Kidney epithelial cell (primary cell): ENCODE measurements at regions not wholly inside any gene's neighbourhood (a gene's known extent, or its start where the extent isn't known, plus 50 kb on each side); places are given as distances from the start of the nearest gene placed in this dataset.

Experiments used
- DNase-seq: peaks from one replicate; pipeline ENCODE4 v3.0.0-alpha.2; 2010; ENCODE audit warnings: low read depth
- H3K27me3 ChIP-seq: 2 replicates; pipeline ENCODE4 v1.6.0; 2011; ENCODE audit warnings: low read length; ENCODE audit not compliant: control insufficient read depth, insufficient read depth
- H3K36me3 ChIP-seq: 2 replicates; pipeline ENCODE4 v1.5.1; 2011; ENCODE audit warnings: low read length; ENCODE audit not compliant: control insufficient read depth, insufficient read depth
- H3K4me3 ChIP-seq: 2 replicates; pipeline ENCODE4 v1.5.1; 2011; ENCODE audit warnings: low read depth, mild to moderate bottlenecking, control low read depth, low read length
- TF ChIP-seq, protein P1 (sequence below): IDR thresholded peaks from 2 replicates; pipeline ENCODE4 v1.5.1; 2011; ENCODE audit warnings: mild to moderate bottlenecking, moderate library complexity, low read length, control low read depth, inconsistent platforms; ENCODE audit not compliant: insufficient read depth, poor library complexity, severe bottlenecking

DNA sequence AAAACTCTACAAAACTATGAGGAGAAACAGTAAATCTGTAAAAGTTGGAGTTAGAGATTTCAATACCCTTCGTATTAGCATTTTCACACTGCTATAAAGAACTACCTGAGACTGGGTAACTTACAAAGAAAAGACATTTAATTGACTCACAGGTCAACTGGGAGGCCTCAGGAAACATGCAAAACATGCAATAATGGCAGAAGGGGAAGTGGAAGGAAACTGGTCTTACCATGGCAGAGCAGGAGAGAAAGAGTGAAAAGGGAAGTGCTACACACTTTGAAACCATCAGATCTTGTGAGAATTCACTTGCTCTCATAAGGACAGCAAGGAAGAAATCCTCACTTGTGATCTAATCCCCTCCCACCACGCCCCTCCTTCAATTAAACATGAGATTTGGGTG is 949.9 kb downstream of the TECRL start:
- TF ChIP-seq, protein P1, sequence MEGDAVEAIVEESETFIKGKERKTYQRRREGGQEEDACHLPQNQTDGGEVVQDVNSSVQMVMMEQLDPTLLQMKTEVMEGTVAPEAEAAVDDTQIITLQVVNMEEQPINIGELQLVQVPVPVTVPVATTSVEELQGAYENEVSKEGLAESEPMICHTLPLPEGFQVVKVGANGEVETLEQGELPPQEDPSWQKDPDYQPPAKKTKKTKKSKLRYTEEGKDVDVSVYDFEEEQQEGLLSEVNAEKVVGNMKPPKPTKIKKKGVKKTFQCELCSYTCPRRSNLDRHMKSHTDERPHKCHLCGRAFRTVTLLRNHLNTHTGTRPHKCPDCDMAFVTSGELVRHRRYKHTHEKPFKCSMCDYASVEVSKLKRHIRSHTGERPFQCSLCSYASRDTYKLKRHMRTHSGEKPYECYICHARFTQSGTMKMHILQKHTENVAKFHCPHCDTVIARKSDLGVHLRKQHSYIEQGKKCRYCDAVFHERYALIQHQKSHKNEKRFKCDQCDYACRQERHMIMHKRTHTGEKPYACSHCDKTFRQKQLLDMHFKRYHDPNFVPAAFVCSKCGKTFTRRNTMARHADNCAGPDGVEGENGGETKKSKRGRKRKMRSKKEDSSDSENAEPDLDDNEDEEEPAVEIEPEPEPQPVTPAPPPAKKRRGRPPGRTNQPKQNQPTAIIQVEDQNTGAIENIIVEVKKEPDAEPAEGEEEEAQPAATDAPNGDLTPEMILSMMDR = no peak
- DNase-seq = no peak
- no peaks in the 10 kb centered on the region for H3K36me3 ChIP-seq
- no peak overlapping the region for H3K4me3 ChIP-seq
- no peaks in the 10 kb centered on the region for H3K27me3 ChIP-seq

DNA sequence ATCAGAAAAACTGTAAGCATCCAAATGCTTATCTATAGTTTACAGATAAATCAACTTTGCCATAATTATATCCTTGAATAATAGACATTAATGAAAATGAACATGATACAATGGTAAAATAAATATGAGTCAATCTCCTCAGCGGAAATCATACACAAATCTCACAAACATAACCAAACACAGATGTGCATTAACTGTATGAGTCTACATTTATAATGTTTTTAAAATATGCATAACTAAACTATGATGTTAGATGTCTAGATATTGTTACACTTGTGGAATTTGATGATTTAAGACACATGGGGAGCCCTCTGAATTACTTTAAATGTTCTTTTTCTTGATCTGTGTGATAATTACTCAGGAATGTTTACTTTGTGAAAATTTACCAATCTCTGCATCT is 951.2 kb downstream of the TECRL start:
- Histone ChIP-seq H3K27me3 (no peaks in the 10 kb centered on the region), H3K4me3 (no peak overlapping the region), H3K36me3 (no peaks in the 10 kb centered on the region)
- TF ChIP-seq, protein P1 = no peak
- no peak for DNase-seq

DNA sequence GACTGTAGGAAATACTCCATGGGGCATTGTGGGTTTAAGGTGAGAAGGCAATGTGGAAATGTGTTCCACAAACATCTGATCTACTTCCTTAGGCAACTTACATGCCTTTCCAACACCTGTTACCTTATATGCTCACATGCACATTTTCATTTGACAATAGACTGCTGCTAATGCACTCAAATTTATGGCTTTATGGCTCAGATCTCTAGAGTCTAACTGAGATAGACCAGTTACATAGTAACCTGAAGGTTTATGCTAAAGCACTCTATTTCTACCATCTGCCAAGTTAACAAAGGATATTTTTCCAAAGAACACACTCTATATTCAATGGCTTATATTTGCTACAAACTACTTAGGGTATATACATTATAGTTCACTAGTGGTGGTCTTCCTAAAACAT is 969.0 kb downstream of the TECRL start:
- DNase-seq = no peak
- H3K4me3 ChIP-seq = no peak overlapping the region
- TF ChIP-seq, protein P1 = no peak
- H3K36me3 ChIP-seq = no peaks in the 10 kb centered on the region
- H3K27me3 ChIP-seq = no peaks in the 10 kb centered on the region

DNA sequence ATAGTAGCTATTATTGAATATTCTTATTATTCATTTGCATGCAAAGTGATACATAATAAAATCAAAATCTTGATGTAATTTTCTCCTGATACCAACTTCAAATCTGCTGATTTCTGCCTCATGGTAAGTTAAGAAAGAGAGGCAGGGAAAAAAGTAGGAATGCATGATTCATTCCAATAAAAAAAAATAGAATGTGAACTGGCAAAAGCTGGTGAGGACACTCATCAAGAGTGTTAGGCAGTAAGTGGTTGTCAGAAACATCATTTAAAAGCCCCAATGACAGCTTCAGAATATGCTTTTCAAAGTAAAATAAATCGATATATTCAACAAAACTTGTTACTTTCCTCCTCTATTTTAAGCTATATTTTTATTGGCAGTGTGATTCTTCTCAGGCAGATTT is 979.1 kb downstream of the TECRL start:
- TF ChIP-seq, protein P1 = no peak
- Histone ChIP-seq H3K27me3 (no peaks in the 10 kb centered on the region), H3K36me3 (no peaks in the 10 kb centered on the region), H3K4me3 (no peak overlapping the region)
- DNase-seq = no peak

DNA sequence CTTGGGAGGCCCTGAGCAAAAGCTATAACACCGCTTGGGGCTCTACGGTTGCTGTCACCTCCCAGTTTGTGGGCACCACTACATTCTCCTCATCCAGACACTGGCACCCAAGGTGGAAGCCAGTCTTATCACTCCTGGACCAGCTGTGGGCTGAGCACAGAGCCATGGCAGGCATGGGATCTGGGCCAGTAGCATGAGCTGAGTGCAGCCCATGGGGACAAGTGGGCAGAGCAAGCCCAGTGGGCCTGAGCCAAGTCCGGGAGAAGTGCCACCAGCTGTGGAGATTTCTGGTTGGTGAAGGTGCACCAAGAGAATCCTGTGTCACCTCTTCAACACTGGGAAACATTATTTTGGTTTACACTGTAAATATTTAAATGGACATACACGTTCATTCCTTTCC is 1013.0 kb downstream of the TECRL start:
- no peaks in the 10 kb centered on the region for H3K36me3 ChIP-seq
- no peaks in the 10 kb centered on the region for H3K27me3 ChIP-seq
- TF ChIP-seq, protein P1 = no peak

DNA sequence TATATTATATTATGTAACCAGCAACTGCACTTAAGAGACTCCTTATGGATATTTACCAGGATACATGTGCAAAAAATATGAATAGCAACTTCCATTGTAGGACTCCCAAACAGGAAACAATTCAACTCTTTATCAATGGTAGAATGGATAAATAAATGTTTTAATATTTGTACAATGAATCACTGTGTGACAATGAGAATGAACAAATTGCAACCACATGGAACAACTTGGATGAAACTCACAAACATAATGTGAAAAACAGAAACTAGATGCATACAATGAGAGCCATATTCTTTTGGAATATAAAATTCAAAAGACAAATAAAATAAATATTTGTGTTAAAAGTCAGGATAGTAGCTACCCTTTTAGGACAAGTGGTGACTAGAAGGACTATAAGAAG is 1015.7 kb downstream of the TECRL start:
- TF ChIP-seq, protein P1 = no peak
- no peaks in the 10 kb centered on the region for H3K36me3 ChIP-seq
- H3K4me3 ChIP-seq = no peak overlapping the region
- no peak for DNase-seq
- no peaks in the 10 kb centered on the region for H3K27me3 ChIP-seq

More for the DNA sequence above, 1013.0 kb downstream of the TECRL start:
- no peak overlapping the region for H3K4me3 ChIP-seq
- DNase-seq = no peak
